ENCODE measurements at regions not wholly inside any gene's neighbourhood (a gene's known extent, or its start where the extent isn't known, plus 50 kb on each side); places are given as distances from the start of the nearest gene placed in this dataset.

- TF ChIP-seq CTCF (IDR thresholded peaks at IDR 0.05; ENCODE audit: insufficient read depth, low read depth, low read length), result no peak
- H3K36me3 ChIP-seq (ENCODE audit: control insufficient read depth, insufficient read depth, low read length), result no peaks in the 10 kb centered on the region
- DNase-seq (ENCODE audit: low read depth), result no peak
- no peaks in the 10 kb centered on the region for H3K27me3 ChIP-seq (ENCODE audit: control insufficient read depth, insufficient read depth, low read length)
- POLR2A ChIA-PET, result no interaction called here
- no peak overlapping the region for H3K4me3 ChIP-seq (ENCODE audit: low read depth, low read length)
- CTCF ChIA-PET, result no interaction called here
These were observed 459.8 kb downstream of the BCAT1 start for GRCh38 chr12:24488906-24489619.

- H3K36me3 ChIP-seq (ENCODE audit: control insufficient read depth, insufficient read depth, low read length), result no peaks in the 10 kb centered on the region
- no peak for DNase-seq (ENCODE audit: low read depth)
- no peak overlapping the region for H3K4me3 ChIP-seq (ENCODE audit: low read depth, low read length)
- no peaks in the 10 kb centered on the region for H3K27me3 ChIP-seq (ENCODE audit: control insufficient read depth, insufficient read depth, low read length)
- ChIA-PET POLR2A (interaction anchor here (0.6 kb wide), 1 partner anchor 9 kb away, joined by 3 read pairs; no protein-coding TSS in a partner anchor), CTCF (no interaction called here)
- no peak for TF ChIP-seq CTCF (IDR thresholded peaks at IDR 0.05; ENCODE audit: insufficient read depth, low read depth, low read length)
These were observed 460.8 kb downstream of the BCAT1 start for GRCh38 chr12:24488091-24488596.

- no peak for TF ChIP-seq CTCF (IDR thresholded peaks at IDR 0.05; ENCODE audit: insufficient read depth, low read depth, low read length)
- Histone ChIP-seq H3K4me3 (ENCODE audit: low read depth, low read length) (no peak overlapping the region), H3K27me3 (ENCODE audit: control insufficient read depth, insufficient read depth, low read length) (no peaks in the 10 kb centered on the region), H3K36me3 (ENCODE audit: control insufficient read depth, insufficient read depth, low read length) (no peaks in the 10 kb centered on the region)
- CTCF ChIA-PET, result no interaction called here
- DNase-seq (ENCODE audit: low read depth), result no peak
- POLR2A ChIA-PET, result interaction anchor here (0.6 kb wide), 1 partner anchor 9 kb away, joined by 3 read pairs; no protein-coding TSS in a partner anchor
These were observed 461.3 kb downstream of the BCAT1 start for GRCh38 chr12:24487606-24488005.

- Histone ChIP-seq H3K27me3 (ENCODE audit: control insufficient read depth, insufficient read depth, low read length) (no peaks in the 10 kb centered on the region), H3K4me3 (ENCODE audit: low read depth, low read length) (no peak overlapping the region), H3K36me3 (ENCODE audit: control insufficient read depth, insufficient read depth, low read length) (no peaks in the 10 kb centered on the region)
- ChIA-PET CTCF (no interaction called here), POLR2A (no interaction called here)
- no peak for DNase-seq (ENCODE audit: low read depth)
- TF ChIP-seq CTCF (IDR thresholded peaks at IDR 0.05; ENCODE audit: insufficient read depth, low read depth, low read length), result no peak
These were observed 465.2 kb downstream of the BCAT1 start for GRCh38 chr12:24483732-24484131.

GRCh38 chr12:24482882-24483604 is 465.9 kb downstream of the BCAT1 start:
- ChIA-PET CTCF (no interaction called here), POLR2A (no interaction called here)
- no peak for TF ChIP-seq CTCF (IDR thresholded peaks at IDR 0.05; ENCODE audit: insufficient read depth, low read depth, low read length)
- Histone ChIP-seq H3K36me3 (ENCODE audit: control insufficient read depth, insufficient read depth, low read length) (no peaks in the 10 kb centered on the region), H3K27me3 (ENCODE audit: control insufficient read depth, insufficient read depth, low read length) (no peaks in the 10 kb centered on the region), H3K4me3 (ENCODE audit: low read depth, low read length) (no peak overlapping the region)
- no peak for DNase-seq (ENCODE audit: low read depth)
